HCT116 (cell line): ENCODE measurements at regions not wholly inside any gene's neighbourhood (a gene's known extent, or its start where the extent isn't known, plus 50 kb on each side); places are given as distances from the start of the nearest gene placed in this dataset.
"Not testable (repeated sequence)": the region's sequence is repeated elsewhere in the genome, so short reads cannot be mapped to it uniquely, and the experiment has no call there.

Experiments
- ATF3 ChIP-seq: IDR thresholded peaks from 2 replicates; pipeline ENCODE4 v1.6.1; 2012
- CTCF ChIP-seq, 3 experiments: fragments of 200-600 bp in 1 of 3; sonication (generic) in 1 of 3; IDR thresholded peaks in 2 of 3; conservative IDR thresholded peaks in 1 of 3; 2 replicates each; pipeline ENCODE4 v1.5.1; 2012 to 2017; ENCODE audit warnings: low read depth in 2 of 3, low read length in 2 of 3, antibody characterized with exemption in 1 of 3, borderline replicate concordance in 1 of 3, control low read depth in 1 of 3, mild to moderate bottlenecking in 1 of 3, mixed read lengths in 1 of 3, mixed run types in 1 of 3, moderate library complexity in 1 of 3; ENCODE audit not compliant: insufficient read depth in 1 of 3
- EZH2 ChIP-seq: fragments of 200-600 bp; sonication (generic); IDR thresholded peaks from 2 replicates; pipeline ENCODE4 v1.6.1; 2017; ENCODE audit warnings: antibody characterized with exemption, mixed run types
- MAX ChIP-seq: IDR thresholded peaks from 2 replicates; pipeline ENCODE4 v1.6.1; 2012
- POLR2A ChIP-seq: IDR thresholded peaks from 2 replicates; pipeline ENCODE4 v1.7.0; 2011; ENCODE audit warnings: borderline replicate concordance; ENCODE audit not compliant: insufficient read depth, insufficient read length; ENCODE audit errors: extremely low read depth
- POLR2AphosphoS5 ChIP-seq: IDR thresholded peaks from 2 replicates; pipeline ENCODE4 v1.6.1; 2011; ENCODE audit warnings: mild to moderate bottlenecking, low read depth, low read length, moderate library complexity
- SIN3A ChIP-seq: IDR thresholded peaks from 2 replicates; pipeline ENCODE4 v1.6.1; 2012; ENCODE audit warnings: low read depth
- SP1 ChIP-seq: IDR thresholded peaks from 2 replicates; pipeline ENCODE4 v1.6.1; 2012; ENCODE audit warnings: low read depth
- YY1 ChIP-seq: IDR thresholded peaks from 2 replicates; pipeline ENCODE4 v1.6.1; 2011; ENCODE audit warnings: low read length, low read depth, moderate library complexity, mild to moderate bottlenecking; ENCODE audit not compliant: insufficient replicate concordance; ENCODE audit errors: extremely low read depth
- ZNF274 ChIP-seq: fragments of 200-500 bp; sonication (Bioruptor generic); IDR thresholded peaks from 2 replicates; pipeline ENCODE4 v1.6.1; 2014; ENCODE audit warnings: mild to moderate bottlenecking, low read depth, low read length, inconsistent platforms

- TF ChIP-seq CTCF (IDR thresholded peaks at IDR 0.05 in 2 of 3, conservative IDR thresholded peaks at IDR 0.05 in 1 of 3; ENCODE audit: borderline replicate concordance in 1 of 3, insufficient read depth in 1 of 3, low read depth in 2 of 3, low read length in 2 of 3); ZNF274; SIN3A; POLR2AphosphoS5; EZH2; SP1; POLR2A; YY1; MAX; ATF3: not testable (repeated sequence)
Observed at GRCh38 chr3:8325833-8326232, 175.8 kb upstream of the LMCD1 start.
